ENCODE measurements at regions not wholly inside any gene's neighbourhood (a gene's known extent, or its start where the extent isn't known, plus 50 kb on each side); places are given as distances from the start of the nearest gene placed in this dataset.

- TF ChIP-seq, protein P1, sequence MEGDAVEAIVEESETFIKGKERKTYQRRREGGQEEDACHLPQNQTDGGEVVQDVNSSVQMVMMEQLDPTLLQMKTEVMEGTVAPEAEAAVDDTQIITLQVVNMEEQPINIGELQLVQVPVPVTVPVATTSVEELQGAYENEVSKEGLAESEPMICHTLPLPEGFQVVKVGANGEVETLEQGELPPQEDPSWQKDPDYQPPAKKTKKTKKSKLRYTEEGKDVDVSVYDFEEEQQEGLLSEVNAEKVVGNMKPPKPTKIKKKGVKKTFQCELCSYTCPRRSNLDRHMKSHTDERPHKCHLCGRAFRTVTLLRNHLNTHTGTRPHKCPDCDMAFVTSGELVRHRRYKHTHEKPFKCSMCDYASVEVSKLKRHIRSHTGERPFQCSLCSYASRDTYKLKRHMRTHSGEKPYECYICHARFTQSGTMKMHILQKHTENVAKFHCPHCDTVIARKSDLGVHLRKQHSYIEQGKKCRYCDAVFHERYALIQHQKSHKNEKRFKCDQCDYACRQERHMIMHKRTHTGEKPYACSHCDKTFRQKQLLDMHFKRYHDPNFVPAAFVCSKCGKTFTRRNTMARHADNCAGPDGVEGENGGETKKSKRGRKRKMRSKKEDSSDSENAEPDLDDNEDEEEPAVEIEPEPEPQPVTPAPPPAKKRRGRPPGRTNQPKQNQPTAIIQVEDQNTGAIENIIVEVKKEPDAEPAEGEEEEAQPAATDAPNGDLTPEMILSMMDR (conservative IDR thresholded peaks at IDR 0.05; ENCODE audit: low read length) = no peak
- TF ChIP-seq EZH2phosphoT487 (IDR thresholded peaks at IDR 0.05; ENCODE audit: borderline replicate concordance, low read depth, low read length) = no peak
Observed at GRCh38 chr10:107901076-107901475, 736.6 kb upstream of the SORCS1 start.

All from OCI-LY7 (cell line).